Astrocyte of the spinal cord (primary cell): ENCODE measurements at regions not wholly inside any gene's neighbourhood (a gene's known extent, or its start where the extent isn't known, plus 50 kb on each side); places are given as distances from the start of the nearest gene placed in this dataset.

ENCODE experiments used
- DNase-seq: peaks from one replicate; pipeline ENCODE4 v3.0.0; 2011; ENCODE audit warnings: low read depth, low spot score
- H3K4me3 ChIP-seq: 2 replicates; pipeline ENCODE4 v1.5.1; 2011; ENCODE audit warnings: low read depth, mild to moderate bottlenecking, low read length, moderate library complexity
- CTCF ChIP-seq: IDR thresholded peaks from 2 replicates; pipeline ENCODE4 v1.5.1; 2012; ENCODE audit warnings: low read depth, mild to moderate bottlenecking, low read length, inconsistent platforms
- in situ Hi-C: cut with HindIII; loops from 2 replicates; pipeline ENCODE4 v1.10.0; 2017; ENCODE audit warnings: low sequenced_read_pairs

GRCh38 chr14:89600950-89601826 lies 184.2 kb upstream of the FOXN3 start:
- in situ Hi-C loops = no loop called here
- no peak for TF ChIP-seq CTCF
- no peak for DNase-seq
- H3K4me3 ChIP-seq = no peak overlapping the region

GRCh38 chr14:89600029-89600428 lies 183.0 kb upstream of the FOXN3 start:
- H3K4me3 ChIP-seq = no peak overlapping the region
- DNase-seq = no peak
- no peak for TF ChIP-seq CTCF
- in situ Hi-C loops = no loop called here

- H3K4me3 ChIP-seq = no peak overlapping the region
- TF ChIP-seq CTCF = no peak
- DNase-seq = peak; percentile 51
- in situ Hi-C loops = no loop called here
Measured at GRCh38 chr14:89598548-89599186, 181.6 kb upstream of the FOXN3 start.

- TF ChIP-seq CTCF = no peak
- in situ Hi-C loops = no loop called here
- no peak overlapping the region for H3K4me3 ChIP-seq
- DNase-seq = no peak
Measured at GRCh38 chr14:89592961-89593360, 175.9 kb upstream of the FOXN3 start.

GRCh38 chr14:89589400-89590118 lies 172.5 kb upstream of the FOXN3 start:
- TF ChIP-seq CTCF = no peak
- H3K4me3 ChIP-seq = no peak overlapping the region
- no peak for DNase-seq
- in situ Hi-C loops = no loop called here

GRCh38 chr14:89588840-89589296 lies 171.8 kb upstream of the FOXN3 start:
- no peak for TF ChIP-seq CTCF
- no peak for DNase-seq
- in situ Hi-C loops = no loop called here

More at GRCh38 chr14:89588840-89589296, 171.8 kb upstream of the FOXN3 start:
- H3K4me3 ChIP-seq = no peak overlapping the region
